ENCODE measurements at regions not wholly inside any gene's neighbourhood (a gene's known extent, or its start where the extent isn't known, plus 50 kb on each side); places are given as distances from the start of the nearest gene placed in this dataset.

DNA sequence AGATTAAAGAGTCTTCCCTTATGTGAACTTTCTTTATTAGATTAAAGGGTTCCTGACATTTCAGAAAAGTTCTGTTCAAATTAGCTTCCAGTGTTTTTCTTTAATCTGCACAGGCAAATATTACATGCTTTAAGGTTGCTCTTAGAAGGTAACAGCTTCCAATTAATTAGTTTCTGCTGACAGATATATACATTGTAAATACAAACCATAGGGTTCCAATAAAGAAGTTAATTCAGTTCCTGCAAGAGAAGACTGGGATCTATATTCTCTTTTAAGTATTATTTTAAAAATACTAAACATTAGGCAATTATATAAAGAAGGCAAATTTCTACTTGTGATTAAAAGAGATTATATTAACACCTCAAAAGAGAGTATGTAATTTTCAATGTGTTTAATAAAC is 795.7 kb downstream of the MAT2B start:
- TF ChIP-seq, protein P1, sequence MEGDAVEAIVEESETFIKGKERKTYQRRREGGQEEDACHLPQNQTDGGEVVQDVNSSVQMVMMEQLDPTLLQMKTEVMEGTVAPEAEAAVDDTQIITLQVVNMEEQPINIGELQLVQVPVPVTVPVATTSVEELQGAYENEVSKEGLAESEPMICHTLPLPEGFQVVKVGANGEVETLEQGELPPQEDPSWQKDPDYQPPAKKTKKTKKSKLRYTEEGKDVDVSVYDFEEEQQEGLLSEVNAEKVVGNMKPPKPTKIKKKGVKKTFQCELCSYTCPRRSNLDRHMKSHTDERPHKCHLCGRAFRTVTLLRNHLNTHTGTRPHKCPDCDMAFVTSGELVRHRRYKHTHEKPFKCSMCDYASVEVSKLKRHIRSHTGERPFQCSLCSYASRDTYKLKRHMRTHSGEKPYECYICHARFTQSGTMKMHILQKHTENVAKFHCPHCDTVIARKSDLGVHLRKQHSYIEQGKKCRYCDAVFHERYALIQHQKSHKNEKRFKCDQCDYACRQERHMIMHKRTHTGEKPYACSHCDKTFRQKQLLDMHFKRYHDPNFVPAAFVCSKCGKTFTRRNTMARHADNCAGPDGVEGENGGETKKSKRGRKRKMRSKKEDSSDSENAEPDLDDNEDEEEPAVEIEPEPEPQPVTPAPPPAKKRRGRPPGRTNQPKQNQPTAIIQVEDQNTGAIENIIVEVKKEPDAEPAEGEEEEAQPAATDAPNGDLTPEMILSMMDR (IDR thresholded peaks at IDR 0.05; ENCODE audit: borderline replicate concordance, insufficient read depth, low read depth, low read length): no peak
- H3K4me3 ChIP-seq (ENCODE audit: low read depth, low read length): no peak overlapping the region

DNA sequence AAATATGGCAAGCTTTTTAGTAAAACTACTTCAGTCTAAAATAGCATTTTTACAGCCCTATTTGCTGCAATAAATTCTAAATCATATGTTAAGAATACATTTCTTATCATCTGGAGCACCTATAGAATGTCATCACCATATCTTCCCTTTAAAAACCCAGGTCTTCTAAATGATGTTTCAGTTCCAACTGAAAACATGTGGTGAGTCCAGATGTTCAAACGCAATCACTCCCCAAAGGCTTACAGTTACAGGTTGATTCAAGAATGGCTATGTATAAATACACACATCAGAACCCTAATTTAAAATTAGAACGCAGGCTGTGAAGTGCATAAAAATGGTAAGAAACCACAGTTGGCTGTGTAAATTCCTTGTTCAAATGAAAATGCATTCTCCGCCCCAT is 796.3 kb downstream of the MAT2B start:
- no peak overlapping the region for H3K4me3 ChIP-seq (ENCODE audit: low read depth, low read length)
- TF ChIP-seq, protein P1 (IDR thresholded peaks at IDR 0.05; ENCODE audit: borderline replicate concordance, insufficient read depth, low read depth, low read length): no peak

DNA sequence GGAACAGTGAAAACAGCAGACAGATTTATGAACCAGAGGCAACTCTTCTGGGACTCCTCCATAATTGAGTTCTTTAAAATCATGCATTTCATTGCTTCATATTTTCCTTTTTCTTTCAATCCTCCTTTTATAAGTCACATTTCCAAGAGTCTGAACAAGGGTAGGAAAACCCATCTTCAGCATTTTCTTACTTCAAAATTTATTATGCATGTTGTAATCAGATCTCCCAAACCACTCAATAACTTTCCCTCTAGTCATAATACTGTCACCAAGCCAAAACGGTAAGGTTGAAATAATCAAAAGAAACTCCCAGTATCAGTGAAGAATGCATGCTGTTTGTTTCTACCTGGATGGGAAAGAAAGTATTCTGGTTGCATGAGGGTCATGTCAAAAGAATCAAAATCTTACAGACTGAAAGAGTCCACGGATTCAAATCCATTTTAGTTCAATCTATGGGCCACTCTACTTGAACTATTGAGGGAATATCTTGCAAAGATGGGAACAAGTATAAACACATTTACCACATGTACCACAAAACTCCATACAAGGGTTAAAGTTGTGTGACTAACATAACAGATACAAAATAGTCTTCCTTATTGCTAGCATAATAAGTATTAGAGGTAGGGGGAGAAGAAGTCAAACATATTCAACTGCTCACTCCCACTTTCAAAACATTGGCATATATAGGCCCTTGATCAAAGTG is 797.3 kb downstream of the MAT2B start:
- no peak overlapping the region for H3K4me3 ChIP-seq (ENCODE audit: low read depth, low read length)
- TF ChIP-seq, protein P1 (IDR thresholded peaks at IDR 0.05; ENCODE audit: borderline replicate concordance, insufficient read depth, low read depth, low read length): no peak

DNA sequence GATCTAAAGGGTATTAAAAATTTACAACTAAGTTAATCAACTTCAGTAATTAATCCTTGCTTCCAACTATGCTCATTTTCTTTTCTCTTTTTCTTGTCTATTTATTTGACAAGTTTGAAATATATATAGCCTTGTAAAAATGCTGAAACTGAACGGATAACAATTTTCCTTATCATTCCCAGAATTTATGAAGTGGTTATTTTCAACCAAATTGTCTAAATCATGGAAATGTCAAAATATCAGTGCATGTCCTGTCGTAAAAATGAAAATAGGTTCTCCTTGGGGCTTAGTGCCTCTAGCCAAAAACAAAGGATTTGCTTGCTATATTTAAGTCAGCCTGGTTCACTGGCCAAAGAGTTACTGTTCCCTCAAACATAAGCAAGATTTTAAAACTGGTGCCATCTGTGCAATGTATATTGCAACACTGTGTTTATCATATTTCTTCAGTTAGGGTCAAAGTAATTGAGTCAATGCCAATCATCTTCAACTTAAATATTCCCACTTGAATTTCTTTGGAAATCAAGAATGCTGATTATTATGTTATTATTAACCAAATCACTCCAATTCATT is 798.3 kb downstream of the MAT2B start:
- no peak overlapping the region for H3K4me3 ChIP-seq (ENCODE audit: low read depth, low read length)
- TF ChIP-seq, protein P1 (IDR thresholded peaks at IDR 0.05; ENCODE audit: borderline replicate concordance, insufficient read depth, low read depth, low read length): no peak

GRCh38 chr5:164306662-164307061 is 801.2 kb downstream of the MAT2B start:
- TF ChIP-seq, protein P1 (IDR thresholded peaks at IDR 0.05; ENCODE audit: borderline replicate concordance, insufficient read depth, low read depth, low read length): no peak
- H3K4me3 ChIP-seq (ENCODE audit: low read depth, low read length): no peak overlapping the region

GRCh38 chr5:164312801-164313200 is 807.4 kb downstream of the MAT2B start:
- TF ChIP-seq, protein P1 (IDR thresholded peaks at IDR 0.05; ENCODE audit: borderline replicate concordance, insufficient read depth, low read depth, low read length): no peak
- no peak overlapping the region for H3K4me3 ChIP-seq (ENCODE audit: low read depth, low read length)

DNA sequence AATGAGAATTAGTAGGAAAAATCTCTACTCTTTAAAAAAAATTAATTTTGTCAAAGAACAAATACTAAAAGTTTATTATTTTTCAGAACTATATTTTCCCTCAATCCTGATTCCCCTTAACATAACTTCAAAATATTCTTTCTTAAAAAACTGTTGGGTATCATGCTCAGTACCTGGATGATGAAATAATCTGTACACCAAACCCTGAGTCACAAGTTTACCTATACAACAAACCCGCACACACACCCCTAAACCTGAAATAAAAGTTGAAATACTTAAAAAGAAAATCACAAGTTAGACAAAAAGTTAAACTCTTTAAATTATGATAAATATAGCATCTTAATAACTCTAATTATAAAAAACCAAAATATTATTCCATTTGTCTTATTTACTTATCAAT is 812.3 kb downstream of the MAT2B start:
- H3K4me3 ChIP-seq (ENCODE audit: low read depth, low read length): no peak overlapping the region
- TF ChIP-seq, protein P1 (IDR thresholded peaks at IDR 0.05; ENCODE audit: borderline replicate concordance, insufficient read depth, low read depth, low read length): no peak

All from GM12875 (cell line).